ENCODE measurements at regions not wholly inside any gene's neighbourhood (a gene's known extent, or its start where the extent isn't known, plus 50 kb on each side); places are given as distances from the start of the nearest gene placed in this dataset.

GRCh38 chr3:46080969-46081345 lies 53.7 kb upstream of the XCR1 start:
- Histone ChIP-seq H3K4me1 (ENCODE audit: control extremely low read depth in 1 of 4, control insufficient read depth in 4 of 4, insufficient read depth in 4 of 4, low read length in 3 of 4) (peaks cover 0 to 2% (median 0%) of the 10 kb centered on the region in 4 experiments), H3K27ac (ENCODE audit: insufficient read depth in 1 of 2, low read depth in 1 of 2, low read length in 2 of 2, poor library complexity in 1 of 2, severe bottlenecking in 2 of 2) (no peak overlapping the region), H3K36me3 (ENCODE audit: control insufficient read depth in 4 of 4, insufficient read depth in 4 of 4, low read length in 3 of 4) (no peaks in the 10 kb centered on the region), H3K27me3 (replicated peaks in 2 of 5; ENCODE audit: control insufficient read depth in 4 of 5, insufficient read depth in 5 of 5, low read length in 4 of 5) (no peaks in the 10 kb centered on the region), H3K9me3 (ENCODE audit: control extremely low read depth in 1 of 5, control insufficient read depth in 4 of 5, insufficient read depth in 2 of 5, low read depth in 1 of 5, low read length in 4 of 5) (no peaks in the 10 kb centered on the region), H3K4me3 (ENCODE audit: control insufficient read depth in 1 of 7, extremely low read depth in 1 of 7, insufficient read depth in 4 of 7, low read depth in 2 of 7, low read length in 6 of 7) (no peak overlapping the region)
- ChIA-PET POLR2A (interaction anchor here (0.6 kb wide), 1 partner anchor 637 kb away, joined by 3 read pairs; the partner anchor contains the start of gene PRSS50), CTCF (interaction anchor here (1.2 to 15.0 kb wide), 12 partner anchors 8 to 318 kb away, joined by 3 to 231 read pairs (median 6); partner anchors contain the start of genes CCR1, CCR5 and CXCR6)
- WGBS (ENCODE audit: insufficient coverage), result 100% methylated on average over 1 of the region's 2 CpGs
- DNase-seq, result no peak

GRCh38 chr3:46080124-46080968 lies 53.1 kb upstream of the XCR1 start:
- Histone ChIP-seq H3K36me3 (ENCODE audit: control insufficient read depth in 4 of 4, insufficient read depth in 4 of 4, low read length in 3 of 4) (no peaks in the 10 kb centered on the region), H3K4me3 (ENCODE audit: control insufficient read depth in 1 of 7, extremely low read depth in 1 of 7, insufficient read depth in 4 of 7, low read depth in 2 of 7, low read length in 6 of 7) (no peak overlapping the region), H3K27ac (ENCODE audit: insufficient read depth in 1 of 2, low read depth in 1 of 2, low read length in 2 of 2, poor library complexity in 1 of 2, severe bottlenecking in 2 of 2) (no peak overlapping the region), H3K27me3 (replicated peaks in 2 of 5; ENCODE audit: control insufficient read depth in 4 of 5, insufficient read depth in 5 of 5, low read length in 4 of 5) (no peaks in the 10 kb centered on the region), H3K4me1 (ENCODE audit: control extremely low read depth in 1 of 4, control insufficient read depth in 4 of 4, insufficient read depth in 4 of 4, low read length in 3 of 4) (peaks cover 0 to 2% (median 0%) of the 10 kb centered on the region in 4 experiments), H3K9me3 (ENCODE audit: control extremely low read depth in 1 of 5, control insufficient read depth in 4 of 5, insufficient read depth in 2 of 5, low read depth in 1 of 5, low read length in 4 of 5) (no peaks in the 10 kb centered on the region)
- CTCF ChIA-PET, result interaction anchor here (0.6 to 15.0 kb wide), 15 partner anchors 8 to 570 kb away, joined by 3 to 231 read pairs (median 5); partner anchors contain the start of genes CCR1, CCR5 and CXCR6
- POLR2A ChIA-PET, result no interaction called here
- DNase-seq, result no peak
- 100% methylated on average over 1 of the region's 6 CpGs for WGBS (ENCODE audit: insufficient coverage)

GRCh38 chr3:46078712-46079400 lies 51.6 kb upstream of the XCR1 start:
- peaks cover 0 to 2% (median 0%) of the 10 kb centered on the region in 4 experiments for H3K4me1 ChIP-seq (ENCODE audit: control extremely low read depth in 1 of 4, control insufficient read depth in 4 of 4, insufficient read depth in 4 of 4, low read length in 3 of 4)
- no peaks in the 10 kb centered on the region for H3K36me3 ChIP-seq (ENCODE audit: control insufficient read depth in 4 of 4, insufficient read depth in 4 of 4, low read length in 3 of 4)
- ChIA-PET CTCF (interaction anchor here (0.6 to 15.0 kb wide), 38 partner anchors 10 to 882 kb away, joined by 3 to 231 read pairs (median 4); partner anchors contain the start of genes CCR5 and CXCR6), POLR2A (no interaction called here)
- DNase-seq, result peak; percentile 91 to 95 (median 92)
- 0% methylated on average over 8 of the region's 11 CpGs for WGBS (ENCODE audit: insufficient coverage)
- H3K9me3 ChIP-seq (ENCODE audit: control extremely low read depth in 1 of 5, control insufficient read depth in 4 of 5, insufficient read depth in 2 of 5, low read depth in 1 of 5, low read length in 4 of 5), result no peaks in the 10 kb centered on the region
- no peaks in the 10 kb centered on the region for H3K27me3 ChIP-seq (replicated peaks in 2 of 5; ENCODE audit: control insufficient read depth in 4 of 5, insufficient read depth in 5 of 5, low read length in 4 of 5)
- no peak overlapping the region for H3K27ac ChIP-seq (ENCODE audit: insufficient read depth in 1 of 2, low read depth in 1 of 2, low read length in 2 of 2, poor library complexity in 1 of 2, severe bottlenecking in 2 of 2)
- H3K4me3 ChIP-seq (ENCODE audit: control insufficient read depth in 1 of 7, extremely low read depth in 1 of 7, insufficient read depth in 4 of 7, low read depth in 2 of 7, low read length in 6 of 7), result peak overlapping the region in 4 of 7 experiments; percentile 32 to 59 (median 48)

Data from common myeloid progenitor, CD34-positive (primary cell).